ENCODE measurements at regions not wholly inside any gene's neighbourhood (a gene's known extent, or its start where the extent isn't known, plus 50 kb on each side); places are given as distances from the start of the nearest gene placed in this dataset.

DNA sequence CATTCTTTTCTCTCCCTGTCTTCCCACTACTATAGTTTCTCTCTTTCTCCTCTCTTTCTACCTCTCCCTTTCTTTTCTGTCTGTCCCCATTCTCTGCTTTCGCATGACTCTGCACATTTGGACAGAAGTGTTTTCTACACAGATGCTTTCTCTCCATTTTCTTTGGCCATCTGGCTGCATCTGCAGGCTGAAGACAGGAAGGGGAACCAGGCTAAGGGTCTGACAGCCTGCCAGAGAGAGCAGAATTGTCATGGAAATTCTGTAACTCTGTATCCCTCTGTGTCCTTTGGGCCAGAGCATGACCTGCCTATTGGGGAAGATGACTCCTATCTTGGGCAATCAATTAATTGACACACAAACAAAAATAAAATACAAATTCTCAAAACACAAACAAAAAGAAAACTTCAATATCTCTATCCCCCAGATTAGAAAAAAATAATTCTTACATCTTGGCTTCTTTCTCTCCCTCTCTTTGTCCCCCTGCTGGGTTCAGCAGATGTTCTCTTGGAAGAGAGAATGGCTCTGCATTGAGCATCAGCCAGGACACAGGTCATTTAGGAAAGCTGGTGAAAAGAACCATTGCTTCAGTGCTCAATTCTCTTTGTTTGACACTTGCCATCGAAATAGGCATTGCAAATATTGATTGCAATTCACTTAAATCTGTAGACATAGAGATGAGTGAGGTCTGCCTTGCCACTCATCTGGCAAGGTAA is 415.9 kb upstream of the KLF4 start:
- H3K27ac Mint-ChIP-seq: no peak overlapping the region
- DNase-seq (ENCODE audit: low spot score): no peak
- H3K27me3 Mint-ChIP-seq (ENCODE audit: insufficient read depth): no peaks in the 10 kb centered on the region
- intact Hi-C loops (cut with micrococcal nuclease): no loop called here
- no peaks in the 10 kb centered on the region for H3K36me3 Mint-ChIP-seq (ENCODE audit: low read depth)
- H3K4me3 Mint-ChIP-seq: no peak overlapping the region
- H3K4me1 Mint-ChIP-seq (ENCODE audit: low read depth): no peaks in the 10 kb centered on the region
- peaks cover 5% of the 10 kb centered on the region for H3K9me3 Mint-ChIP-seq

DNA sequence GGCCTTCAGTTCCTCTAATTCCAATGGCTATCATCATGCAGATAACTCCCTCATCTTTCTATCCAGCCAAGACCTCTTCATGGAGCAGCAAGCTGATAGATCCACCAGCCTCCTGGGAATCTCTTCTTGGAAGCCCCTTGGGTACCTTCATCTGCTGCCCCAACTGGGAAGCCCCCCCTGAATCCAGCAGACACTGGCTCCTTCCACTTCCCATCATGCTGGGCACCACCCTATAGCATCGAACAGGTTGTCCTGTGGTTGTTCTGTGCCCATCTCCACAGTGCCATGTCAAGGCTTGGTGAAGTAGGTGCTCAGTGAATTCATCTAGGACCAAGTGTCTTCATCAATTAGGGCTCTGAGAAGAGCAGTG is 410.4 kb upstream of the KLF4 start:
- Mint-ChIP-seq H3K9me3 (peaks cover 5% of the 10 kb centered on the region), H3K27ac (no peak overlapping the region), H3K27me3 (ENCODE audit: insufficient read depth) (peaks cover 2% of the 10 kb centered on the region), H3K4me1 (ENCODE audit: low read depth) (no peaks in the 10 kb centered on the region), H3K4me3 (no peak overlapping the region), H3K36me3 (ENCODE audit: low read depth) (no peaks in the 10 kb centered on the region)
- intact Hi-C loops (cut with micrococcal nuclease): no loop called here
- DNase-seq (ENCODE audit: low spot score): no peak

DNA sequence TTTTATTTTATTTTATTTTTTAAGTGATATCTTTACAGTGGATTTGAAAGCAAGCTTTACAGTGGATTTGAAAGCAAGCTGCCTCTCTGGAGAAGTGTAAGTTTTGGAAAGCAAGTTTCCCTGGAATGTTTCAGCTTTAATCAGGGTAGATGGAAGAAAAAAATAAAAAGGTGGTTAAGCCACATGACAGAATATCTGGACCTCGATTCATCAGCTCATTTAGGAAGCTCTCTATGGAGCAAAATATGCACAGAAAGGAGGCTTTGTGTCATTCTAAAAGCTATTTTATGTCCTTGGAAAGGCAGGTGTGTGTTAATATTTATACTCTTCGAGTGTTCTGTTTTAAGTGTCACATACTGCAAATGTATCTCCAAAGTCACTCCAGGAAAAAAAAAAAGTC is 409.2 kb upstream of the KLF4 start:
- H3K27ac Mint-ChIP-seq: no peak overlapping the region
- no peaks in the 10 kb centered on the region for H3K4me1 Mint-ChIP-seq (ENCODE audit: low read depth)
- peaks cover 5% of the 10 kb centered on the region for H3K9me3 Mint-ChIP-seq
- H3K4me3 Mint-ChIP-seq: no peak overlapping the region
- H3K36me3 Mint-ChIP-seq (ENCODE audit: low read depth): no peaks in the 10 kb centered on the region
- no peak for DNase-seq (ENCODE audit: low spot score)
- intact Hi-C loops (cut with micrococcal nuclease): no loop called here
- peaks cover 2% of the 10 kb centered on the region for H3K27me3 Mint-ChIP-seq (ENCODE audit: insufficient read depth)

DNA sequence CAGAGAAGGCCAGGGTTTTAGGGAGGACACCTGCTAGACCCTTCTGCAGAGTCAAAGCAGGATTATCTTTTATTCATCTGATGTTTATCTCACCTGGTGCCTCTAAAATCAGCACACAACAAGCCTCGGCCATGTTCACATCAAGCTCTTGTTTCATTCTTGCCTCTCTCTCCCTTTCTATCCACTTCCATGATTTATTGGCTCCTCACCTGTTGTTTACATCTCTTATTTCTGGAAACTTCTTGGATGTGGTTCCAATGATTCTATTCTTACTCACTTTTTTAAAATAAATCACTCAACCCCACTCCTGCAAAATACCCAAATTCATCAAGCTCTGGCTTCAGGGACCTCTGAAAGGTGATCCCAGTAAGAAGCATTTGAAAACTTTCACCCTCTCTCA is 407.0 kb upstream of the KLF4 start:
- intact Hi-C loops (cut with micrococcal nuclease): no loop called here
- Mint-ChIP-seq H3K4me1 (ENCODE audit: low read depth) (no peaks in the 10 kb centered on the region), H3K4me3 (no peak overlapping the region), H3K36me3 (ENCODE audit: low read depth) (no peaks in the 10 kb centered on the region), H3K9me3 (no peaks in the 10 kb centered on the region), H3K27ac (no peak overlapping the region), H3K27me3 (ENCODE audit: insufficient read depth) (peaks cover 2% of the 10 kb centered on the region)
- no peak for DNase-seq (ENCODE audit: low spot score)

DNA sequence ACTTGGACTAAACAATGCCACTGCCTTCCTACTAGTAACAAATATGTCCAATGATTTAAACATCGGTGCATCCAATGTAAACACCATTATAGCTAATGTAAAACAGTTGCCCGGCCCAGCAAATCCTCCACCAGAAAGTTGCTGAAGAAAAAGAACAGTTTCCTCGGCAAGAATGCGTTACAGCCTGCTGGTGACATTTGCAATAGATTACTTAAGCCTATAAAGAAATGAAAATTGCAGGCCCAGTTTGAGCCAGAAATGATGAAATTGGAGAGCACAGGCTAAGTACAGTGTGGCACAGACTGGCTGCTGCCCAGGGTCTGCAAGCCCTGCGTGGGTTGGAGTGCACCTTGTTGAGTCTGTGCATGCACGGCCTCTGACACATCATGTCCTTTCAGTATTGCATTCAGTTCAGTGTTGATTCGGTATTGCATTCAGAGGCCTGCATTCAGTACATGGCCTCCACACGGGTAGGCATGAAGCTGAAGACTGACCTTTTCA is 406.0 kb upstream of the KLF4 start:
- Mint-ChIP-seq H3K9me3 (no peaks in the 10 kb centered on the region), H3K4me1 (ENCODE audit: low read depth) (no peaks in the 10 kb centered on the region), H3K36me3 (ENCODE audit: low read depth) (no peaks in the 10 kb centered on the region), H3K27me3 (ENCODE audit: insufficient read depth) (peaks cover 2% of the 10 kb centered on the region), H3K27ac (no peak overlapping the region), H3K4me3 (no peak overlapping the region)
- intact Hi-C loops (cut with micrococcal nuclease): no loop called here
- no peak for DNase-seq (ENCODE audit: low spot score)

DNA sequence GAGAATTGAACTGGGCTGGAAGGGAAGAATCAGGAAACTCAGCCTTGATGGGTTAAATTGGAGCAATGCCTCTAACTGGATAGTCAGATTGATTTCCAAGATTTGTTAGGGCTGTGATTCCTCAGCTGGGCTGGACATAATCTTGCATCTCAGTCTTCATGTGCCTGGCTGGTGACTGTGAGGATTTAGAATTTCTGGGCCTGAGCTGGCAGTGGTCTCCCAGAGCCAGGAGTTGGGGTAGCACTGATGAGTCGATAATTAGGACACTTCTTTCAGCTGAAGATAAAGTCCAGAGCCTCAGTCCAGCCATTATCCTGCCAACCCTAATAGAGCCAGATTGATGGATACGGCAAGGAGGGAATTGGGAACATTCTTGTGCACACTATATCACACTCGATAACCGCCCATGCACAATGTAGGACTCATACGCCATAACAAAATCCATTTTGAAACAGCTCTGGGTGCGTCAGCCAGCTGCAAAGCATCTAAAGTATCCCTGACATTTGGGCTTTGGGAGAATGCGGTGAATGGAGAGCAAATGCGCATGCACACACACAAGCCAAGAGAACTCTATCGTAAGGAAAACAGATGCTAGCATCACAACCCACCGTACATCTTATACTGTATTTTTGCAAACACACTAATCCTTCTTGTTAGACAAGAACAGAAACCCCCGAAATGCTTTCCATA is 405.1 kb upstream of the KLF4 start:
- Mint-ChIP-seq H3K27me3 (ENCODE audit: insufficient read depth) (peaks cover 2% of the 10 kb centered on the region), H3K27ac (no peak overlapping the region), H3K4me3 (no peak overlapping the region)

DNA sequence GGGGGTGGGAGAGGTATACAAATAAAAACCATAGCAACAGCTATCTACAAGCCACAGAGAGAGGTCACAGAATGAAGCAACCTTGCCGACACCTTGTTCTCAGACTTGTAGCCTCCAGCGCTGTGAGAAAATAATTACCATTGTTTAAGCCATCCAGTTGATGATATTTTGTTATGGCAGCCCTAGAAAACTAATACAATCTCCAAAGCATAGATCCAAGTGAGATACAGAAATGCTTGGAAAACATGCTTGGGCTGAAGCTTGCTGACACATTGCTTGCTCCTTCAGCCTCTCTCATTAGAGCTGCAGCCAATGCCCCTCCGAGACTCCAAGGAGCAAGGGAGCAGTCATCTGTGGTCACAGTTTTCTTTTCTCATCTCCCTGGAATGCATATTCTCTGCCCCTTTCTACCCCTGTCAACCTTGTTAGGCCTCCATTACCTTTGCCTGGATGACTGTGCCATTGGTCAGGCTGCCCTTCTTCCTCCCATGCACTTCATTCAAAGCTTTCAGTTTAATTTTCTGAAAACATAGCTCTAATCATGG is 401.4 kb upstream of the KLF4 start:
- Mint-ChIP-seq H3K27me3 (ENCODE audit: insufficient read depth) (no peaks in the 10 kb centered on the region), H3K27ac (no peak overlapping the region), H3K9me3 (no peaks in the 10 kb centered on the region), H3K4me1 (ENCODE audit: low read depth) (no peaks in the 10 kb centered on the region), H3K4me3 (no peak overlapping the region), H3K36me3 (ENCODE audit: low read depth) (no peaks in the 10 kb centered on the region)
- intact Hi-C loops (cut with micrococcal nuclease): no loop called here
- no peak for DNase-seq (ENCODE audit: low spot score)

More for the DNA sequence above, 405.1 kb upstream of the KLF4 start:
- no peak for DNase-seq (ENCODE audit: low spot score)
- H3K9me3 Mint-ChIP-seq: no peaks in the 10 kb centered on the region
- H3K36me3 Mint-ChIP-seq (ENCODE audit: low read depth): no peaks in the 10 kb centered on the region
- intact Hi-C loops (cut with micrococcal nuclease): no loop called here
- H3K4me1 Mint-ChIP-seq (ENCODE audit: low read depth): no peaks in the 10 kb centered on the region

DNA sequence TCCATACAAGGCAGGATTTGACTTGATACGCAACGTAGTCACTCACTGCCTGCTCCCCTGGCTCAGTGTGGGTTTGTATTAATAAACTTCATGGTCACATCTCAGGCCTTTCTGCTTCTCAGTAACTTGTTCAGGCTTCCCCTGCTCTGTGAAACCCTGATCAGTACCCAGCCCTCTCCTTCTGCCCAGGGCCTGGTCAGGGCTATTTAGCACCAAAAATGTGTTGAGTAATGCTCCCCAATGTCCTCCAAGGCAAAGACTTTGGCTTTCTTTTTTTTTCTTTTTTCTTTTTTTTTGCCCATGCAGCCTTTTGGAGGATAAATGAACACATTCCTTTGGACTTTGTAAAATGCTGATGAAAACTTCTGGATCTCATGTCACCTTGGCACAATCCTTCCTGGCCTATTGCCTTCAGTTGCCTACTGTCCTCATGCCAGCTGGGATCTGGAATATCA is 399.2 kb upstream of the KLF4 start:
- H3K4me1 Mint-ChIP-seq (ENCODE audit: low read depth): no peaks in the 10 kb centered on the region
- no peak for DNase-seq (ENCODE audit: low spot score)
- no peaks in the 10 kb centered on the region for H3K9me3 Mint-ChIP-seq
- H3K36me3 Mint-ChIP-seq (ENCODE audit: low read depth): no peaks in the 10 kb centered on the region
- no peaks in the 10 kb centered on the region for H3K27me3 Mint-ChIP-seq (ENCODE audit: insufficient read depth)
- intact Hi-C loops (cut with micrococcal nuclease): no loop called here
- no peak overlapping the region for H3K27ac Mint-ChIP-seq
- no peak overlapping the region for H3K4me3 Mint-ChIP-seq

DNA sequence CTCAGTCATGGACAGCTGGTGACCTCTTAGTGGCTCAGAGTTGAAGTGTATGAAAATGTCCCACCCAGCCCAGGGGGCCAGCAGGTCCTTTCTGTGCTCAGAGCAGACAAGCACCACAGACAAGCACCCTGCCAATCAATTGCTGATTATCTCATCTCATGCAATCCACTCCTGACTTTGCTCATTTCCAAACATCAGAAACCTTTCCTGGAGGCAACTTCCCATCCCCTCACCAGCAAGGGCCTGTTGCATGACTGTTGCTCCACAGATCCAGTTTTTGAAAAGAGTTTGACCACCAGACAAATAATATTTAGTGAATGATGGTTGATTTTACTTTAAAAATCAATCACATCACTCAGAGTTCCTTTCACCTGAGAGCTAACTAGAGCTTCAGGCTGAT is 397.3 kb upstream of the KLF4 start:
- intact Hi-C loops (cut with micrococcal nuclease): no loop called here
- Mint-ChIP-seq H3K4me3 (no peak overlapping the region), H3K9me3 (no peaks in the 10 kb centered on the region), H3K36me3 (ENCODE audit: low read depth) (no peaks in the 10 kb centered on the region), H3K27ac (no peak overlapping the region), H3K27me3 (ENCODE audit: insufficient read depth) (no peaks in the 10 kb centered on the region), H3K4me1 (ENCODE audit: low read depth) (no peaks in the 10 kb centered on the region)
- no peak for DNase-seq (ENCODE audit: low spot score)

DNA sequence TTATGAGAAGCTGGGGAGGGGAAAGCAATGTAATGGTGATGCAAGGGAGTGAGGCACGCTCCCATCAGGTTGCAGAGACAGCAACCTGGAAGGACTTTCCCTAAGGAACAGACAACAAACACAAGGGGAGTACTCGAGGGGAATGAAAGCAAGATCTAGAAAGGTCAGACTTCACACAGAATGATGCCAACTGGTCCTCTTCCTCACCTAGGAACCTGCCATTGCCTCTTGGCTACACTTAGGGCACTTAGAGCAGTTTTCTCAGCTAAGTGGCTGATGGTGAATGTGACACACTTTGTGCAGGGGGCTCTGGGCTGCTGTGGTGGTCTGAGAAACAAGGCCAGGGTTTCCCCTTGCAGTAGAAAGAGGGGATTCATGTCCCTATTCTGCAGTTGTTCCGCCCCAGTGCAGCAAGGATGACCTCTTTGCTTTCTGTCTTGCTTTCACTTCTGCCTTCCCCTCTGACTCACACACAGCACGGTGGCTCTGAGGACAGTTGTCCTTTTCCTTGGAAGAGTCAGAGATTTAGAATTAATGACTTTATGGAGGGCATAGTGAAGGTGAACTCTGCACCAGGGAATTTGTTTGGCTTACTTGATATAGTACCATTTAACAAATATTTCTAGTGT is 394.0 kb upstream of the KLF4 start:
- Mint-ChIP-seq H3K27me3 (ENCODE audit: insufficient read depth) (no peaks in the 10 kb centered on the region), H3K4me3 (no peak overlapping the region), H3K4me1 (ENCODE audit: low read depth) (no peaks in the 10 kb centered on the region), H3K27ac (no peak overlapping the region), H3K36me3 (ENCODE audit: low read depth) (no peaks in the 10 kb centered on the region), H3K9me3 (no peaks in the 10 kb centered on the region)
- DNase-seq (ENCODE audit: low spot score): no peak
- intact Hi-C loops (cut with micrococcal nuclease): no loop called here

DNA sequence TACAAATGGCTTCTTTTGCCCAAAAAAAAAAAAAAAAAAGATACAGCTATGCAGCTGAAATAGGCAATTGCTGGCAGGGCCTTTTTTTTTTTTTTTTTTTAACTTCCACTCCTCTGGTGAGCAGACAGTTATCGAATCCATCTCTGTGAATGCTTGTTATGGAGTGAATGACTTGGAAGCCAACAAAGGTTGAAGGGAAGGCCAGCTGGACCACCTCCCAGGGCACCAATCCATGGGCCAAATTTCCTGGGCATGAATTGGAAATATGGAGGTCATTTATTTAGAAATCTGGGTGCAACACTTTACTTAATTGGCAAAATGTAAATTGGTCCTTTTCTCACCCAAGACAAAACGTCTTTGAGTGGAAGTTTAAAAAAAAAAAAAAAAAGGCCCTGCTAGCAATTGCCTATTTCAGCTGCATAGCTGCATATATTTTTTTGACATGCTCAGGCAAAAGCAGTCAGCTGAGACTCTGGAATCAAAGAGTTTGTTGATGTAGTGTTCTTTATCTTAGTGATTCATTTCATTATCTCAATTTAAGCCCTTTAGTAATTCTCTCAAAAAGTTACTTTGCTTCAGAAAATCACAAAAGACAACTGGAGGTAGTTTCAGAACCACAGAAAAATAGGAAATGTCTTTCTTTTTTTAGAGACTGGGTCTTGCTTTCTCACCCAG is 392.2 kb upstream of the KLF4 start:
- intact Hi-C loops (cut with micrococcal nuclease): no loop called here
- no peak overlapping the region for H3K27ac Mint-ChIP-seq
- no peaks in the 10 kb centered on the region for H3K36me3 Mint-ChIP-seq (ENCODE audit: low read depth)
- H3K4me3 Mint-ChIP-seq: no peak overlapping the region
- no peaks in the 10 kb centered on the region for H3K4me1 Mint-ChIP-seq (ENCODE audit: low read depth)
- no peak for DNase-seq (ENCODE audit: low spot score)
- H3K9me3 Mint-ChIP-seq: no peaks in the 10 kb centered on the region
- H3K27me3 Mint-ChIP-seq (ENCODE audit: insufficient read depth): no peaks in the 10 kb centered on the region

DNA sequence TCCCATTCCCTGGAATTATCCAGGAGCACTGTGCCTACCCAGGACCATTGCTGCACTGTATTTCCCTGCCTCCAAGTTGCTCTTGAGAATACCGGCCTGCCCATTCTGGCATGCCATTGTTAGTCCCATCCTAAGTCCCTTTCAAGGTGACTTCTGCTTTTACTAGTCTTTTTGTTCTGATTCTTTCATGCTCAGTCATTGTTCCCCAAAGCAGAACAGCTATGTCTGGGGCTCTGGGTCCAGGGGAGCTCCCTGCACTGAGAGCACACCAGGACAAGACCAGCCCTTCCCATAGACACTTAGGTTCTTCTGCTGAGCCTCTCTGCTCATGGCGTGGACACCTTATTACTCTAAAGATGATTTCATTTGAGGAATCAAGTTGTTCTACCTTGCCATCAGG is 388.9 kb upstream of the KLF4 start:
- intact Hi-C loops (cut with micrococcal nuclease): no loop called here
- DNase-seq (ENCODE audit: low spot score): no peak
- no peaks in the 10 kb centered on the region for H3K4me1 Mint-ChIP-seq (ENCODE audit: low read depth)
- H3K27me3 Mint-ChIP-seq (ENCODE audit: insufficient read depth): no peaks in the 10 kb centered on the region
- no peak overlapping the region for H3K27ac Mint-ChIP-seq
- no peak overlapping the region for H3K4me3 Mint-ChIP-seq
- no peaks in the 10 kb centered on the region for H3K9me3 Mint-ChIP-seq
- H3K36me3 Mint-ChIP-seq (ENCODE audit: low read depth): no peaks in the 10 kb centered on the region

DNA sequence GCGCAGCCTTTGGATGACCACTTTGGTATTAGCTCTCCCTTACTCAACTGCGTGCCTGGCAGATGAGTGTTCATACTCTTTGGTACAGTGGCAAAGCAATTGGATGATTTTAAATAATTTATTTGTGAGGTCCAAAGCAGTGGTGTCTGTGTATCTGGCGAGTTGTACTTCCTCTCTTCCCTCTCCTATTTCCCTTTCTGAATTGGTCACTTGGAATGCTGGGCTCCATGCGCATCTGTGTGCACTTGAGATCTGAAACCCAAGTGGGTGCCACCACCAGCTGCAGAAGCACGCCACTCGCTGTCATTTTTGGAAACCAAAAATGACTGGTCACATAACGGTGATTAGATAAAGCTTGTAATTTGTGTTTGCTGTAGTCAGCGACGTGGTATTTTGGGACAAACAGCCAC is 386.0 kb upstream of the KLF4 start:
- Mint-ChIP-seq H3K27me3 (ENCODE audit: insufficient read depth) (no peaks in the 10 kb centered on the region), H3K4me3 (no peak overlapping the region), H3K4me1 (ENCODE audit: low read depth) (no peaks in the 10 kb centered on the region), H3K9me3 (no peaks in the 10 kb centered on the region), H3K36me3 (ENCODE audit: low read depth) (no peaks in the 10 kb centered on the region), H3K27ac (no peak overlapping the region)
- no peak for DNase-seq (ENCODE audit: low spot score)
- intact Hi-C loops (cut with micrococcal nuclease): no loop called here

All from activated T-helper 1 cell treated with anti-CD3 and anti-CD28 coated beads, Interleukin-12 subunit alpha, Interleukin-12 subunit beta, Interleukin-2, Interleukin-4 antibody, amounts not matched to agents 30 ng/mL and 10 ng/mL and 1 ng/mL, durations not matched to agents 14 hours and 24 hours and 36 hours (primary cell).